Thyroid gland (tissue), 4 donors: ENCODE measurements at regions not wholly inside any gene's neighbourhood (a gene's known extent, or its start where the extent isn't known, plus 50 kb on each side); places are given as distances from the start of the nearest gene placed in this dataset.

ENCODE experiments used
- DNase-seq, 2 donors: peaks; one replicate each; pipeline ENCODE4 v3.0.0-alpha.2; 2019
- H3K27ac ChIP-seq, 3 donors: fragments of 200-600 bp; sonication (generic); 1 replicate in 2 of 3; 2 replicates in 1 of 3; pipeline ENCODE4 v1.5.1; 2016 to 2019; ENCODE audit warnings: mild to moderate bottlenecking in 1 of 3, moderate library complexity in 1 of 3
- H3K27me3 ChIP-seq: fragments of 200-600 bp; sonication (generic); one replicate; pipeline ENCODE4 v1.5.1; 2019
- H3K36me3 ChIP-seq, 2 donors: fragments of 200-600 bp; sonication (generic); one replicate each; pipeline ENCODE4 v1.5.1; 2016 to 2019
- H3K4me1 ChIP-seq, 2 donors: fragments of 200-600 bp; sonication (generic); one replicate each; pipeline ENCODE4 v1.5.1; 2017 to 2019
- H3K4me3 ChIP-seq, 3 donors: fragments of 200-600 bp; sonication (generic); replicated peaks in 1 of 3; 1 replicate in 2 of 3; 2 replicates in 1 of 3; pipeline ENCODE4 v1.5.1; 2016; ENCODE audit warnings: mild to moderate bottlenecking in 1 of 3
- H3K9me3 ChIP-seq: fragments of 200-600 bp; sonication (generic); one replicate; pipeline ENCODE4 v1.5.1; 2017
- POLR2A ChIP-seq, 2 donors: fragments of 450-650 bp; IDR thresholded peaks; one replicate each; pipeline ENCODE4 v1.6.1; 2017; ENCODE audit warnings: antibody characterized with exemption in 2 of 2, mild to moderate bottlenecking in 2 of 2, moderate library complexity in 1 of 2
- WGBS, 2 donors: methylation state at CpG; one replicate each; pipeline ENCODE4 v1.1.5; 2017; 5-methylcytosine and 5-hydroxymethylcytosine counted together
- intact Hi-C: fragments of 100-400 bp; cut with DNase I; formaldehyde crosslinking; loops from one replicate; pipeline ENCODE4 v1.15.1; 2023
- TF ChIP-seq, protein P1 (sequence below), 6 experiments: fragments of 200-600 bp in 3 of 6; fragments of 450-650 bp in 3 of 6; sonication (generic) in 3 of 6; IDR thresholded peaks; one replicate each; pipeline ENCODE4 v1.5.1; 2016 to 2019; ENCODE audit warnings: antibody characterized with exemption in 6 of 6, mild to moderate bottlenecking in 2 of 6, inconsistent platforms in 1 of 6, moderate library complexity in 1 of 6

DNA sequence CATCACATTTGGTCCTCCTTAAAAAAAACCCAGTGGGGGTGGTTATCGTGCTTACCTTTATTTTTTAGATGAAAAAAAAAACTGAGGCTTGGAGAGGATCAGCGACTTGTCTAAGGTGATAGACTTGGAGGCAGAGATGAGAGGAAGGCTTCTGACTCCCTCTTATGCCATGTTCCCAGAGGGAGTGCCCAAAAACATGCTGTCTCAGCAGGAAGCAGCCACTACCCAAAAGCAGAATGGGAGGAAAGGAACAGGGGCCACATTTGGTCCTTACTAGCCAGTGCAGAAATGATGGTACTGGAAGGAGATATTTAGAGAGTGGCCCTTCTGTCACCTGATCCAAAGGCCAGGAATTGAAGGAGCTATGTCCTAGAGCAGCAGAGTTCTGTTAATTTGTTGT, 118.4 kb downstream of the B3GNT2 start:
- Histone ChIP-seq H3K27ac (no peak overlapping the region), H3K36me3 (no peaks in the 10 kb centered on the region), H3K9me3 (no peaks in the 10 kb centered on the region), H3K4me1 (peaks cover 0 to 9% of the 10 kb centered on the region in 2 donors), H3K4me3 (no peak overlapping the region), H3K27me3 (no peaks in the 10 kb centered on the region)
- intact Hi-C loops: no loop called here
- TF ChIP-seq POLR2A (IDR thresholded peaks at IDR 0.05): no peak
- 80 to 85% methylated on average over 2 of the region's 2 CpGs for WGBS, 2 donors
- no peak for DNase-seq

DNA sequence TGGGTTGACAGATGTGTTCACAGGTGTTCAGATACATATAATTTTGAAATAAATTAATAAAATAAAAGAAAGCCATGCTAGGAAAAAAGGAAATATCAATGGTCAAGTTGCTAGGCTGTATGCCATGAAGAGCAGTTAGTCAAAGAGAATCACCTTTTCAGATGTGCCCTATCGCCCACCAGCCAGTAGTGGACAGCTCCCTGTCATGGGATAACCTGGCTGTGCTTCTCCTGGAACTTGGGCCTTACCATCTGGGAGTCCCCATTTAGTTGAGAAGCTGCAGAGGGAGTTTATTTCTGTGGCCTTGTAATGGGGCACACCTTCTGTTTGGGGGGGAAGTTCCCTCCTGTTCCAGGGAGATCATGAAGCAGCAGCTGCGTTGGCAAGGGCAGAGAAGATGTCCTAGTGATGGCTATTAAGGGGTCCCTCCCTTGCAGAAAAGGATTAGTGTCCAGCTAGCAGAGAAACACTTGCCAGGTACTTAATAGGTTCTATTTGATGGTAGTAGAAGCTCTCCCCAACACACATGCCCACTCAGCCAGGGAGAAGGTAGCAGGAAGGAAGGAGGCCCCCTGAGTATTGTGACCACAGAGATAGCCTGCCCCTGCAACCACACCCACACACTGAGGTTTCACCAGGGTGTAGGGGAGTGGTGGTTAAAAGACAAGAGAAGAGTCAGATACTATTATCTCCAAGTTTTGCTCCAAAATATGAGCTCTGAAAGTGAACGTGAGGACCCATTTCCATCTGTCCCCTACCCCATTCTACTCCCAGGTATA, 117.7 kb downstream of the B3GNT2 start:
- WGBS, 2 donors: 83 to 92% methylated on average over 3 of the region's 3 CpGs
- no peak overlapping the region for H3K4me3 ChIP-seq
- H3K36me3 ChIP-seq: no peaks in the 10 kb centered on the region
- intact Hi-C loops: no loop called here
- no peak overlapping the region for H3K27ac ChIP-seq
- no peak for DNase-seq
- H3K27me3 ChIP-seq: no peaks in the 10 kb centered on the region
- H3K9me3 ChIP-seq: no peaks in the 10 kb centered on the region
- TF ChIP-seq, protein P1, sequence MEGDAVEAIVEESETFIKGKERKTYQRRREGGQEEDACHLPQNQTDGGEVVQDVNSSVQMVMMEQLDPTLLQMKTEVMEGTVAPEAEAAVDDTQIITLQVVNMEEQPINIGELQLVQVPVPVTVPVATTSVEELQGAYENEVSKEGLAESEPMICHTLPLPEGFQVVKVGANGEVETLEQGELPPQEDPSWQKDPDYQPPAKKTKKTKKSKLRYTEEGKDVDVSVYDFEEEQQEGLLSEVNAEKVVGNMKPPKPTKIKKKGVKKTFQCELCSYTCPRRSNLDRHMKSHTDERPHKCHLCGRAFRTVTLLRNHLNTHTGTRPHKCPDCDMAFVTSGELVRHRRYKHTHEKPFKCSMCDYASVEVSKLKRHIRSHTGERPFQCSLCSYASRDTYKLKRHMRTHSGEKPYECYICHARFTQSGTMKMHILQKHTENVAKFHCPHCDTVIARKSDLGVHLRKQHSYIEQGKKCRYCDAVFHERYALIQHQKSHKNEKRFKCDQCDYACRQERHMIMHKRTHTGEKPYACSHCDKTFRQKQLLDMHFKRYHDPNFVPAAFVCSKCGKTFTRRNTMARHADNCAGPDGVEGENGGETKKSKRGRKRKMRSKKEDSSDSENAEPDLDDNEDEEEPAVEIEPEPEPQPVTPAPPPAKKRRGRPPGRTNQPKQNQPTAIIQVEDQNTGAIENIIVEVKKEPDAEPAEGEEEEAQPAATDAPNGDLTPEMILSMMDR (IDR thresholded peaks at IDR 0.05): no peak
- TF ChIP-seq POLR2A (IDR thresholded peaks at IDR 0.05): no peak
- H3K4me1 ChIP-seq: peaks cover 0 to 9% of the 10 kb centered on the region in 2 donors

DNA sequence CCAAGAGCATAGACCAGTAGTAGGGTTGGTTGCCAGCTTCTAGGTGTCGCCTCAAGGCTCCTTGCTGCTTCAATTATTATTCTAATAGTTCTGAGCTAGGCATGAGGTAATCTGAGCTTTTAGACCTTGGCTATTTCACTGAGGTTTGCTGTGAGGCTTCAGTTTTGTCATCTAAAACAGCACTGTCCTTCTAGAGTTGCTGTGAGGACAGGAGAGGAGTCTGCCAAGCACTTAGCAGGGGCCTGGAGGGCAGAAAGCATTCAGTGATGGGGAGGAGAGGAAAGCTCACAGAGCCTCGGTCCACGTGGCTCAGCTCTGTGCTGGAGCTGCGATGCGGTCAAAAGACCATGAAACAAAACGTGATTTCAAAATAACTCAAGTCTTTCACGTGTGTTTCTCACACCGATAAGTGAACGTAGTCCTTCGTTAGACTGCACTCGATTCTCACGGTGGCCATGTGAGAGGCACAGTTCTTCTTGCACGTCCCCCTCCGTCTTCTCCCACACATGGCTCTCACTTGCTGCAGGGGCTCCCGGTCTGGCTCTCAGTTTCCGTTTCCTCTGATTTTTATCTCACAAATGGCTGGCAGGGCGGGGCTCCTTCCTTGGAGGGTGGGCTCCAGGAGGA, 113.7 kb downstream of the B3GNT2 start:
- 40 to 46% methylated on average over 17 of the region's 17 CpGs for WGBS, 2 donors

DNA sequence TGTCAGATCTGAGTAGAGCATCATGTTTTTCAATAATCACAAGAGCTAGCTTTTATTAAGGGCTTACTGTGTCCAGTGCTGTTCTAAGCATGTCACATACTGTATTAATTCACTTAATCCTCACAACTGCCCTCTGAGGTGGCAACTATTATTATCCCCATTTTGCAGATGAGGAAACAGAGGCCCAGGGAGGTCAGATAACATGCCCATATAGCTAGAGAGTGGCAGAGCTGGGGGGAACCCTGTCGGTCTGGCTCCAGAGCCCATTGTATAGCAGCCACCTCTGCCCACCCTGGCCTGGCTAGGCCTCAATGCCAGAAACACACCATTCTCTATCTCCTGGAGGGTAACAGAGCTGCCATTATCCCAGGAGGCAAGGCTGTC, 113.2 kb downstream of the B3GNT2 start:
- Histone ChIP-seq H3K27ac (no peak overlapping the region), H3K27me3 (no peaks in the 10 kb centered on the region), H3K4me1 (peaks cover 16 to 45% of the 10 kb centered on the region in 2 donors), H3K36me3 (no peaks in the 10 kb centered on the region), H3K4me3 (no peak overlapping the region), H3K9me3 (no peaks in the 10 kb centered on the region)
- DNase-seq: no peak
- WGBS, 2 donors: 90 to 91% methylated on average over 1 of the region's 1 CpG
- intact Hi-C loops: no loop called here
- TF ChIP-seq POLR2A (IDR thresholded peaks at IDR 0.05): no peak
- TF ChIP-seq, protein P1 (IDR thresholded peaks at IDR 0.05): no peak

More for the DNA sequence above, 113.7 kb downstream of the B3GNT2 start:
- no peaks in the 10 kb centered on the region for H3K9me3 ChIP-seq
- H3K4me1 ChIP-seq: peaks cover 16 to 45% of the 10 kb centered on the region in 2 donors
- H3K27me3 ChIP-seq: no peaks in the 10 kb centered on the region
- no peaks in the 10 kb centered on the region for H3K36me3 ChIP-seq
- DNase-seq: peak in 1 of 2 donors; percentile 26
- TF ChIP-seq, protein P1 (IDR thresholded peaks at IDR 0.05): no peak
- no peak for TF ChIP-seq POLR2A (IDR thresholded peaks at IDR 0.05)
- H3K4me3 ChIP-seq: no peak overlapping the region
- intact Hi-C loops: no loop called here
- no peak overlapping the region for H3K27ac ChIP-seq

DNA sequence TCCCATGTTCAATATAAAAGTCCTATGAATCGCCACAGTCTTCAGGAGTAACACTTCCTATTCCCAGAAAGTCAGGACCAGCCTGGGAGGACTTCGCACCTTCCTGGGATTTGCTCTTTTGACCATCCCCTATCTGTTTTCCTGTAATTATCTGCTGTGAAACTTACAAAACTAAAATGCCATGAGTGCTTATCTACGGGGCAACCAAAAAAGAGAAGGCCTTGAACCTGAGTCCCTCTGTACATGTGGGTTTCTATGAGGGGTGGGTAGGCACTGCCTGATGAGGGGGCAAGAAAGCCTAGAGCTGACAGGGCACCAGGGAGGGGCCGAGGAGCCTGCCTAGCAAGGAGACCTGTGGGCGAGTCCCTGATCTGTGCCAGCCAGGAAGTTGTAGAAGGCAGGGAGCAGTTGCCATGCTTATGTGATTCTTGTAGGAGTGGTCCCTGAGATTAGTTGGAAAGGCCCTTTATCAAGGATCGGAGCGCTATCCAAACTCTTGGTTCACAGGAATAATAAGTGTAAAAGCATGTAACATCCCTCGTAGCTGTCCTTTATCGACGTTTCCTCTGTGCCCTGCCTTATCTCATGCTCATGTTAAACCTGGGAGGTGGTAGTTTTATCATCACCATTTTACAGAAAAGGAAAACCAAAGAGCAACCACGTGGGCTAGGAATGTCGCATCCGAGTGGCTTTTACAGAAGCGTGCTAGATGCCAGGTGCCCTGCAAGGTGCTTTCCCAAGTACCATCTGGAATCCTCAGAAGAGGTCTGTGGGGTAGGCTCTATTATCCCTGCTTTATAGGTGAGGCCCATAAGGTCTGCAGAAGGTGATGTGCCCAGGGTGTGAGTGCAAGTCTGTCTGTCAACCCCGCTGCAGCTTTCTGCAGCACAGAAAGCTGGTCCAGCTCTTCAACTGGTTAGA, 111.8 kb downstream of the B3GNT2 start:
- Histone ChIP-seq H3K27ac (peak overlapping the region; percentile 55 to 93 (median 85)), H3K27me3 (no peaks in the 10 kb centered on the region), H3K36me3 (no peaks in the 10 kb centered on the region), H3K9me3 (no peaks in the 10 kb centered on the region), H3K4me3 (no peak overlapping the region), H3K4me1 (peaks cover 16 to 45% of the 10 kb centered on the region in 2 donors)
- 59 to 68% methylated on average over 14 to 15 of the region's 15 CpGs for WGBS, 2 donors
- TF ChIP-seq POLR2A (IDR thresholded peaks at IDR 0.05): no peak
- TF ChIP-seq, protein P1 (IDR thresholded peaks at IDR 0.05): no peak
- peak; percentile 65 to 71 for DNase-seq
- intact Hi-C loops: no loop called here
